Neuron (in vitro differentiated cells): ENCODE measurements at regions not wholly inside any gene's neighbourhood (a gene's known extent, or its start where the extent isn't known, plus 50 kb on each side); places are given as distances from the start of the nearest gene placed in this dataset.

Experiments used
- H2AFZ ChIP-seq: one replicate; pipeline ENCODE4 v1.6.1; 2013; ENCODE audit warnings: low read depth, mild to moderate bottlenecking, inconsistent platforms, low read length, moderate library complexity
- H3K27me3 ChIP-seq: one replicate; pipeline ENCODE4 v1.6.1; 2013; ENCODE audit warnings: low read length; ENCODE audit not compliant: insufficient read depth
- H3K36me3 ChIP-seq: one replicate; pipeline ENCODE4 v1.6.1; 2013; ENCODE audit warnings: low read length; ENCODE audit not compliant: insufficient read depth
- H3K4me1 ChIP-seq: one replicate; pipeline ENCODE4 v1.6.1; 2013; ENCODE audit warnings: low read length; ENCODE audit not compliant: insufficient read depth
- H3K4me3 ChIP-seq: 2 replicates; pipeline ENCODE4 v1.5.1; 2013; ENCODE audit warnings: mild to moderate bottlenecking, low read length, moderate library complexity
- H3K9me3 ChIP-seq: one replicate; pipeline ENCODE4 v1.6.1; 2013; ENCODE audit warnings: low read length

DNA sequence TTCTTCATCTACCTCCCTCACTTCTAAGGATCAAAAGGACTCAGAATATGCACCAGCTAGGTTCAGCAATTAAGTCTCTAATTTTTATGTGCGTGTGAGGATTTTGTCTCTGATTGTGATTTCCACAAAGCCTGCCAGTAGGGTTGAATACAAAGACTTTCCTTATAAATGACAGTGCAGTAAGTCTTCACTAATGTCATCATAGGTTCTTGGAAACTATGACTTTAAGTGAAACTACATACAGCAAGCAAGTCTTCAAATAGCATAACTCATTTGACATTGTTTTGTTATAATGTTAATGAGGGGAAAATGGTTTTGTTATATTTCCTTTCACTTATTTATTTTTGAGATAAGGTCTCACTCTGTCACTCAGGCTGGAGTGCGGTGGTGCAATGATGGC, 526.3 kb upstream of the DCC start:
- H3K4me3 ChIP-seq: no peak overlapping the region
- no peak overlapping the region for H2AFZ ChIP-seq
- no peaks in the 10 kb centered on the region for H3K36me3 ChIP-seq
- H3K27me3 ChIP-seq: no peaks in the 10 kb centered on the region
- no peaks in the 10 kb centered on the region for H3K9me3 ChIP-seq
- H3K4me1 ChIP-seq: no peaks in the 10 kb centered on the region

DNA sequence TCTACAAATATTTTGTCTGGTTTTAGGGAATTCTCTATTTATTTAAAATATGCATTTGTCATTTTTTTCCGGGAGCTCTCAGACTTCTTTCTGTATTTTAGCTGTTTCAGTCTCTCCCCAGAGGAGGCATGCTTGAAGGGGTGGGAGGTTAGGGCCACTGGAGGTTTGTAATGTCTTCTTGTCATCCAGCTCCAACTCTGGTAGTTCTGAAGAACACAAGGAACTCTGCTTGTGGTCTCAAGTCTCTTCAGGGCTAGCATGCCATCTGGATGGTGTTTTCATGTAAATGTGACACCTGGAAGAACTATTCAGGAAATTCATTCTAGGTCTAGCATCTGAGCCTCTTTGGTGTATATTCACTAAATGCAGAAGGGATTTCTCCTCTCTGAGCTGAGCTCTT, 518.4 kb upstream of the DCC start:
- no peaks in the 10 kb centered on the region for H3K9me3 ChIP-seq
- H3K4me1 ChIP-seq: no peaks in the 10 kb centered on the region
- no peak overlapping the region for H2AFZ ChIP-seq
- no peak overlapping the region for H3K4me3 ChIP-seq
- no peaks in the 10 kb centered on the region for H3K36me3 ChIP-seq
- H3K27me3 ChIP-seq: no peaks in the 10 kb centered on the region

DNA sequence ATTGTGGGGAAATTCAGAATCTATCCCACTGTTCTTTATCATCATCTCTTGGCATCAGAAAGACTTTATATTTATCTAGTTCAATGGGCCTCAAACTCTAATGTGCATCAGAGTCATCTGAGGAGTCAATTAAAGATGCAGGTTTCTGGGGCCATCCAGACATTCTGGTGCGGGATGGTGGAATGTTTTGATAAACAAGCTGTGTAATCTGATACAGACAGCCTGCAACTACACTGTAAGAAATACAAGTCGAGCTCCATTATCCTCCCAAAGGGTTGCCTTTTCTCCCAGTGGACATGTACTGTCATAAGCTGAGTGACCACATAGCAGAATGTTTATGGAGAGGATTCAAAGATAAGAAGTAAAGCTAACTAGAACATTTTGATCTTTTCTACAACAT, 515.3 kb upstream of the DCC start:
- no peak overlapping the region for H2AFZ ChIP-seq
- H3K4me1 ChIP-seq: no peaks in the 10 kb centered on the region
- H3K27me3 ChIP-seq: no peaks in the 10 kb centered on the region
- no peaks in the 10 kb centered on the region for H3K36me3 ChIP-seq
- H3K4me3 ChIP-seq: no peak overlapping the region
- H3K9me3 ChIP-seq: no peaks in the 10 kb centered on the region

DNA sequence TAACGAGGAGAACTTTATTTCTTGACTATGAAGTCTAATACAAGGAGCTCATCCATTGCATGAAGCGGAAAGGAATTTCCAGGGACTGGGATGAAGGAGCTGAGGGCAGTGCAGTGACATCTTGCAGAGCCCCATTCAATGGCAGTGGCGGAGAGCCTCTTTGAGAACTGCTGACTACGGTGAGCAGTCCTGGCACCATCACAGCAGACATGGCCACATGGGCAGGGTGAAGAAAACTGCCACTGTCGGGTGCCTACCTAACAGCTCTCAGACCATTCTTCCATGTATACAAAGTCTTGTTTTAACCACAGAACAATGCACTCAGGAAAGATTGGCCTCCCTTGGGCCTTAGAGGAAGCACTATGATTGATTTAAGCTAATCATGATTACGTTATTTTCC, 506.1 kb upstream of the DCC start:
- Histone ChIP-seq H3K9me3 (no peaks in the 10 kb centered on the region), H3K36me3 (no peaks in the 10 kb centered on the region), H3K27me3 (no peaks in the 10 kb centered on the region), H3K4me3 (no peak overlapping the region), H2AFZ (no peak overlapping the region), H3K4me1 (no peaks in the 10 kb centered on the region)

DNA sequence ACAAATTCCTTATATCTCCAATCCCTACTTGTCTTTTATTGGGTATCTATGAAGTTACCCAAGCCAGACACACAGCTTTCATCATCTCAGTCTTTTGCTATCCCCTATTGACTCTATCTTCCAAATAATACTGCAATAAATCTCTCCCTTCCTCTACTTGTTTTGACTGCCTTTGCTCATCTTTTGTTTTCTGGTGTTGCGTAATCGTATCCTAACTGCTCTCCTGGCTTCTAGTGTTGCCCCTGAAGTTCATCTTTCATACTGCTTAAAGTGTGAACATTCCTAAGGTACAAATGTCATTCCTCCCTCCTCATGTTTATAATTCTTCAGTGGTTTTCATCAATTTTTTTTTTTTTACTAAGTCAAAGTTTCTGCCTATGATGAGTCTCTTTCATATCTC, 491.3 kb upstream of the DCC start:
- H3K27me3 ChIP-seq: no peaks in the 10 kb centered on the region
- H3K9me3 ChIP-seq: no peaks in the 10 kb centered on the region
- H3K4me1 ChIP-seq: no peaks in the 10 kb centered on the region
- no peak overlapping the region for H2AFZ ChIP-seq
- no peaks in the 10 kb centered on the region for H3K36me3 ChIP-seq
- H3K4me3 ChIP-seq: no peak overlapping the region

DNA sequence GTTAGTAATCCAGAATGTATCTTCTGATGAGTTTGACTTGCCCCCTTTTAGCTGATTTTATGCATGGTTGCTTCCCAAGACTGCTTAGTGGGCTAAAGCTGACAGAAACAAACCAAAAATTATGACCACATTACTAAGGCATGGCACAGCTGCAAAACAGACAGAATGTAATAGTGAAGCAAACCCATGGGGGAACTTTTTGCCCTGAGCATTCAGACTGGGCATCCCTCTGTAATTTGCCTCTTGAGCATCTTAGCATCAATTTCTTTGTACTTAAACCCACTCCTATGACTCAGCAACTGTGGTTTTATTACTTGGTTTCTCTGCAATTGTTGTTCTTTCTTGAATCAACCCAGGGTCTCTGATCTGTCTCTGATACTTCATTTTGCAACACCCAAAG, 487.3 kb upstream of the DCC start:
- no peak overlapping the region for H3K4me3 ChIP-seq

DNA sequence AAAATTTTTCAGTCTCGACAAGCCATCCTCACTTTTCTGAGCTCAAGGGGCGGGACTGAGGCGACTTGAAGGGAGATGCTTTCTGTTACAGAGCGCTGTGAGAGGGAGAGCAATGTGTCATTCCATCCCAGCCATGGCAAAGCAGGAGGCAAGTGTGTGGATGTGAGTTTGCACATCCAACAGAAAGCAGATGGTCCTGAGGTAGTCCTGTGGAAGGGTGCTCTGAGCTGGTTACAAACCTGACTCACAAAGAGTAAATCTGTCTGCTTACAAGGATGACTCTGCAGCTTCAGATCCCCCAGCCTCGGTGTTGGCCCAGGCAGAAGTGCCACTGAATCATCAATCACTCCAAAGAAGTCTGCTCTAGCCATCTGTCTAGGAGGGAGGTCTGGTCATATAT, 482.0 kb upstream of the DCC start:
- no peaks in the 10 kb centered on the region for H3K36me3 ChIP-seq
- no peak overlapping the region for H2AFZ ChIP-seq
- H3K9me3 ChIP-seq: no peaks in the 10 kb centered on the region
- no peaks in the 10 kb centered on the region for H3K4me1 ChIP-seq
- H3K4me3 ChIP-seq: no peak overlapping the region
- no peaks in the 10 kb centered on the region for H3K27me3 ChIP-seq

More for the DNA sequence above, 487.3 kb upstream of the DCC start:
- no peaks in the 10 kb centered on the region for H3K36me3 ChIP-seq
- no peaks in the 10 kb centered on the region for H3K27me3 ChIP-seq
- H3K9me3 ChIP-seq: no peaks in the 10 kb centered on the region
- H3K4me1 ChIP-seq: no peaks in the 10 kb centered on the region
- H2AFZ ChIP-seq: no peak overlapping the region

DNA sequence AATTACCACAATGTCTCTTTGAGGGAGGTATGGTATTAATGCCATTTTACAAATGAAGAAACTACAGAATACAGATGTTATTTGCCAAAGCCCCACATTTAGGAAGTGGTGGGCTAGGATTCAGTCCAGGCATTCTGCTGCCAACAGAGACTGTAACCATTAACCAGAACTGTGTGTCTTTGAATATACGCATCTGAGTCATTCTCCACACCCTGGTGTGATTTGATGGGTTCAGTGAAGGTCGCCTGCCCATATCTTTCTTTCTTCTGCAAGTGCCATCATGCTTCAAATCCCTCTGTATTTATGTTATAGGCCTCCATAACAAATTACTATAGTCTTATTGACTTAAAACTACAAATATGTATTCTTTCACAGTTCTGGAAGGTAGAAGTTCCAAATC, 479.0 kb upstream of the DCC start:
- Histone ChIP-seq H2AFZ (no peak overlapping the region), H3K4me3 (no peak overlapping the region), H3K36me3 (no peaks in the 10 kb centered on the region), H3K4me1 (no peaks in the 10 kb centered on the region), H3K9me3 (no peaks in the 10 kb centered on the region), H3K27me3 (no peaks in the 10 kb centered on the region)

DNA sequence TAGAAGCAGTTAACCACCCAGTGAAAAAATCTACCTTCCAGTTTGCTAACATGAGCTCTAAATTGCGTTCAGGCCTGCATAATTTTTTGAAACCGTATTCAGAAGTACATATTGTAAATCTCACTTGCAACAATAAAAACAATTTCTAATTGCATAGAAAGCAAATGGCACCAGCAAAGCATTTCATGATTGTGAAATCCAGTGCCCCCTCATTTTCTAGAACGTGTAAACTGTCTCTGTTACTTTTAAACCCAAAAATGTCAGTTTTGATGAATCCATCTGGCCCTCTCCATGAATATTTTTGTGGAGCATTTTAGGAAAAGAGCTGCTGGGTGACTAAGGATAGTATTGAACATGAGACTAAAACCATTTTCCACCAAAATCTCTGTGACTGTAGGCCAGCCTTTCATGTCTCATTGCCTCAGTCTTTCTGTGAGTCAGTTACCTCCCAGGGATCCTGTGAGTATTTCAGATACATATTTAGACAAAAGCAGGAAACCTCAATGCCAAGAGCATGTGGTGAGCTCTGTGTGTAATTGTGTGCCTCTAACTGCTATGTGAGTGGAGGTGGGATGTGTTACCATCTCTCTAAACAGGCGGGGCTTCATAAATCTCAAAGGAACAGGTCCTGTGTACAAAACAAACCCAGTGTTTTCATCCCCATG, 477.8 kb upstream of the DCC start:
- no peaks in the 10 kb centered on the region for H3K27me3 ChIP-seq
- no peak overlapping the region for H3K4me3 ChIP-seq
- no peaks in the 10 kb centered on the region for H3K9me3 ChIP-seq

DNA sequence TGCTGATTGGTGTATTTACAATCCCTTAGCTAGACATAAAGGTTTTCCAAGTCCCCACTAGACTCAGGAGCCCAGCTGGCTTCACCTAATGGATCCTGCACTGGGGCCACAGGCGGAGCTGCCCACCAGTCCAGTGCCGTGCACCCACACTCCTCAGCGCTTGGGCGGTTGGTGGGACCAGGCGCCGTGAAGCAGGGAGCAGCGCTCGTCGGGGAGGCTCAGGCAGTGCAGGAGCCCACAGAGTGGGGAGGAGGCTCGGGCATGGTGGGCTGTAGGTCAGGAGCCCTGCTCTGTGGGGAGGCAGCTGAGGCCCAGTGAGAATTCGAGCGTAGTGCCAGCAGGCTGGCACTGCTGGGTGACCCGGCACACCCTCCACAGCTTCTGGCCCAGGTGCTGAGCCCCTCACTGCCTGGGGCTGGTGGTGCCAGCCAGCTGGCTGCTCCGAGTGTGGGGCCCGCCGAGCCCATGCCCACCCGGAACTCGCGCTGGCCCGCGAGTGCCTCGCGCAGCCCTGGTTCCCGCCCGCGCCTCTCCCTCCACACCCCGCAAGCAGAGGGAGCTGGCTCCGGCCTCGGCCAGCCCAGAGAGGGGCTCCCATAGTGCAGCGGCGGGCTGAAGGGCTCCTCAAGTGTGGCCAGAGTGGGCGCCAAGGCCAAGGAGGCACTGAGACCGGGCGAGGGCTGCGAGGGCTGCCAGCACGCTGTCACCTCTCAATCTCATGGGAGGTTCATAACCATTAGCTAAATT, 475.6 kb upstream of the DCC start:
- Histone ChIP-seq H3K9me3 (no peaks in the 10 kb centered on the region), H3K4me1 (no peaks in the 10 kb centered on the region), H3K27me3 (no peaks in the 10 kb centered on the region), H3K36me3 (no peaks in the 10 kb centered on the region), H3K4me3 (no peak overlapping the region), H2AFZ (no peak overlapping the region)

More for the DNA sequence above, 477.8 kb upstream of the DCC start:
- Histone ChIP-seq H3K36me3 (no peaks in the 10 kb centered on the region), H2AFZ (no peak overlapping the region), H3K4me1 (no peaks in the 10 kb centered on the region)

DNA sequence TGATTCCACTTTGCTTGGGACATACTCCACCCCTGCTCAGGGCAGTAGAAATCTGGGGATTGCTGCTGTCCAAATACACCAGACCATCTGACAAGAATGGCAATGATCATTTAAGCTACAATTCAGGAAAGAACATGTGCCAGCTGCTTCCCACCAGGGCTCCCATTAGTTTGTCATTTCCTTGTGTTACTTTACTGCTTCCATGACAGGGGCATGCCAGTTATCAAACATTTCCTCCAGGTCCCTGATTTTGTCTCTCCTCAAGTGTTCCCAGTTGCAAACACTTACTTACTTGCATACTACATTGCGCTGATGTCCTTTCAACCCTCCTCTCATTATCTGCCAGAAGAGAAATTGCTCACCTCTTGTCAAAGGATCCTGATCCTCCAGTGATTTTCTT, 474.5 kb upstream of the DCC start:
- H3K4me3 ChIP-seq: no peak overlapping the region
- H3K27me3 ChIP-seq: no peaks in the 10 kb centered on the region
- H2AFZ ChIP-seq: no peak overlapping the region
- no peaks in the 10 kb centered on the region for H3K9me3 ChIP-seq
- H3K36me3 ChIP-seq: no peaks in the 10 kb centered on the region
- H3K4me1 ChIP-seq: no peaks in the 10 kb centered on the region

DNA sequence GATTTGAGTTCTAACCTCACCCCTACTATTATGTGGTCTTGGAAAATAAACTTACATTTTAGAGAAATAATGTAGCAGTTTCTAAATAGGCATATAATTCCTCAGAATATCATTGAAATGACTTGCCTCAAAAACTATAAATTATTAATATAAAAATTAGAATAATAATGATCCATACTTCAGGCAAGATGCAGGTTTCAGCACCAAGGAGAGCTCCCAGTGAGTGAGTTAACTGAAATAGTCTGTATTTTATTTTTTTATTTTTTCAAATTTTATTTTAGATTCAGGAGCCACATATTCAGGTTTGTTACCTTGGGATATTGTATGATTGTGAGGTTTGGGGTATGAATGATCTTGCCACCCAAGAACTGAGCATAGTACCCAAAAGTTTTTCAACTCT, 472.2 kb upstream of the DCC start:
- Histone ChIP-seq H2AFZ (no peak overlapping the region), H3K4me3 (no peak overlapping the region), H3K36me3 (no peaks in the 10 kb centered on the region), H3K9me3 (no peaks in the 10 kb centered on the region), H3K4me1 (no peaks in the 10 kb centered on the region), H3K27me3 (no peaks in the 10 kb centered on the region)

DNA sequence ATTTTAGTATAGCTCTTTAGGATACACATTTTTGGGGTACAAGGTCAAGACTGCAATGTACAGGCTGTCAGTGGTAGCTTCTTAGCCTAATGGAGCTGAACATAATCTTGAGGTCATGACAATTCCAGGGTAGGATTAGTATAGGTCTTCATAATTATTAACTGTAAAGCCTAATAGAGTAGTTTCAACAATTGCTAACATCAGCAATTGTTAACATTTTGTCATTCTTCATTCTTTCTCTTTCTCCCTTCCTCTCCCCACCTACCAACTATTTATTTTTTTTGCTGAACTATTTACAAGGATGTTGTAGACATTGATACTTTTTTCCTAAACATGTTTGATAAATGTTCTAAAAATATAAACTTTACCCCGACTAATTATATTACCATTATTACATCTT, 461.3 kb upstream of the DCC start:
- H3K4me1 ChIP-seq: no peaks in the 10 kb centered on the region
- no peaks in the 10 kb centered on the region for H3K27me3 ChIP-seq
- H3K4me3 ChIP-seq: no peak overlapping the region
- H3K36me3 ChIP-seq: no peaks in the 10 kb centered on the region
- no peak overlapping the region for H2AFZ ChIP-seq
- H3K9me3 ChIP-seq: no peaks in the 10 kb centered on the region

DNA sequence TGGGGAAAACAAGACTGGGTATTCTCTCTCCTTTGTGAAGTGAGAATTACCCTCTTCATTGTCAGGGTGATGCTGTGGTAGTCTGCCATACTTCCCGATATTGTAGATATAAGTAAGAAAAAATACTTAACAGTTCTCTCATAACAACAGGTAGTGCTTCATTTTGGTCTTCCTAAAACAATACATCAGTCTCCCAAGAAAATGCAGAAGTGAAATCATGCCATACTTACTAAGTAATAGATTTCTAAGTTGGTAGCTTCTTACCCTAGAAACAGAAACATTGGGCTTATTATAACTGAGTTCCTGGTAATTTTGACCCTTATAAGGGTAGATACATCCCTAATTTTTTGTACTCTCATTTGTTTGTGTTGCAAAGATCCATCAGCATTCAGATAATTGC, 460.7 kb upstream of the DCC start:
- Histone ChIP-seq H2AFZ (no peak overlapping the region), H3K36me3 (no peaks in the 10 kb centered on the region), H3K27me3 (no peaks in the 10 kb centered on the region), H3K9me3 (no peaks in the 10 kb centered on the region), H3K4me1 (no peaks in the 10 kb centered on the region), H3K4me3 (no peak overlapping the region)
